ENCODE measurements at regions not wholly inside any gene's neighbourhood (a gene's known extent, or its start where the extent isn't known, plus 50 kb on each side); places are given as distances from the start of the nearest gene placed in this dataset.
"Not testable (repeated sequence)": the region's sequence is repeated elsewhere in the genome, so short reads cannot be mapped to it uniquely, and the experiment has no call there.

GRCh38 chr5:92665506-92665905 lies 915.5 kb downstream of the NR2F1-AS1 start:
- no peak for DNase-seq

DNA sequence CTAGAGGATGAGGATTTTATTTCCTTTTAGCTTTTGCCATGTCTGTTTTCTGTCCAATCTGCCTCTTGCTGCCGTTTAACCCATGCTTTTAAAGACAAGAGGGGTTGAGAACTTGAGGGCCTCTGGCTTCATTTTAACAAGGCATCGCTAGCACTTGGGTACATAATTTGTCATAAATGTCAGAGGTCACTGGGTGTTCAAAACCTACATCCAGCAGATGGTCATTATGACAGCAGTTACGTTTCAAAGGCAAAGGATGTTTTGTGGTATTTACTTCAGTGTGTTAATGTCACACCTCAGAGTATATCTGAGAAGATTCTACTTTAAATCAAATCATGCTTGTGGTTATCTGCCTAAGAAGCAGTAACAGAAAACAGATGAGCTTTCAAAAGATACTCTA lies 918.3 kb downstream of the NR2F1-AS1 start:
- no peak for DNase-seq

- no peak for DNase-seq
Measured at GRCh38 chr5:92659246-92659645, 921.8 kb downstream of the NR2F1-AS1 start.

DNA sequence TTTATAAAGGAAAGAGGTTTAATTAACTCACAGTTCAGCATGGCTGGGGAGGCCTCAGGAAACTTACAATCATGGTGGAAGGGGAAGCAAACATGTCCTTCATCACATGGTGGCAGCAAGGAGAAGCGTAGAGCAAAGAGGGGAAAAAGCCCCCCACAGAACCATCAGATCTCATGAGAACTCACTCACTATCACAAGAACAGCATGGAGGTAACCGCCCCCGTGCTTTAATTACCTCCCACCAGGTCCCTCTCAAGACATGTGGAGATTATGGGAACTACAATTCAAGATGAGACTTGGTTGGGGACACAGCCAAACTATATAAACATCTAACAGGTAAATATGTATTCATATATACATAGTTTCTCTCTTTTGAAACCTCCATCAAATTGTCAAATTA lies 926.4 kb downstream of the NR2F1-AS1 start:
- not testable (repeated sequence) for DNase-seq

- DNase-seq = no peak
Measured at GRCh38 chr5:92653730-92654461, 927.1 kb downstream of the NR2F1-AS1 start.

- no peak for DNase-seq
Measured at GRCh38 chr5:92652756-92653155, 928.3 kb downstream of the NR2F1-AS1 start.

DNA sequence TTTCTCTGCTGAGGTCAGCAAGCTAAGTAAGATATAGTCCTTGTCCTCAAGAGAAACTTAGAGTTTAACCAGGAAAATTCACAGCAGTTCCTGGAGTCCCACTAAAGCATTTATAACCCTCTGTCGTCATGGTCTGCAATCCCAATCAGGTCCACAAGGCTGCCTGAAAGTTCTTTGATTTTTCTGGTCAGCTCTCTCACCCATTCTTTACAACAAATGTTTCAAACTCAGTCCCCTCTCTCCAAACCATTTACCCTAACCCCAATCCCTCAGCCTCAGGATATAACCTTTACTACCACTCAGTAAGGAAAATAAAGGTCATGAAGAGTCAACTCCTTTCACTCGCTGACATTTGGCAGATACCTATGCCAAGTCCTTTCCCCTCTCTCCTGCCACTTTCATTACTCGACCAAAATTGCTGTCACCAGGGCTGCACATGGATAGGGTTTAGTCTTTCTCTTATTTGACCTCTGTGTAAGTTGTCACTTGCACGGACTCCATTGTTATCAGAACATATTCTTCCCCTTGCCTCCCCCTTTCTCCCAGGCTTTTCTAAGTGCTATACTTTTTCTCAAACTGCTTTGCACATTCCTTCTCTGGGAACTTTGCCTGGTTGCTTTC lies 936.6 kb downstream of the NR2F1-AS1 start:
- DNase-seq = no peak

DNA sequence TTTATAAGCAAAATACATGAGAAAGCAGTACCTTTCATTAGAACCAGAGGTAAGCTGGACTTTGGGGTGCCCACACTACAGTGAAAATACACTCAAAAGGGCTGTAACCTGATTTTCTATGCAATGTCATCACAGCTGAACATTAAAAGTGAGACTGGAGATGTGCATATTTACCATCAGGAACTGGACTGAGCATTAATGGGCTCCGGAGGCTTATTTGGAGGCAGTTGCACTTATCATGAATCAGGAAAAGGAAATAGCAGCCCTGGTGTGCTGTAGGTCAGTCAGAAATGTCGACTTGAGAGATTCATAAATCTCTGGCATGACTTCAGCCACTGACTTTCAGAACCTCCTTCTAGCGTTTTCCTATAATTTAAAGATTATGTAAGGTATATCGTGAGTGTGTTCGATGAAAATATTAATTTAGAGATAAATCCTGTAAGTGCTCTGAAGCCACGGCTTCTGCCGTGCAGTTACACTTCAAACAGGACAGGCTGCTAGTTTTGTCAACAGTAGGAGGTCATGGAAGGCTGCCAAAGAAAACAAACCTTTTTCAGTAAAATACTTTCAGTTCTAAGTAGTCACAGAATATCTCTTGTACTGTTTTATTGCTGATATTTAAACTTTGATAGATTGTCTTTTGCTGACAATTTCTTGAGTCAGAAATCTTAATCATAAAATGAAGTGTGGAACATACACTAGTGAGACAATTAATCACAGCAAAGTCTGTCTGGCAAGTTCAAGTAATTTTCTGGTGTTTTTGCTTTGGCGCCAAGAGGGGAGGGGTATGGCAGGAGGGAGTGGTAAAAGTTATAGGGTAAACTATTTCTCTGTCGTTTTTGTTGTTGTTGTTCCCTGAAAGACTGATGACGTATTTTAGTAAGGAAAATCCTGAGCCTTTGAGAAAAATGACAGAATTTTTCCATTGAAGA lies 939.7 kb downstream of the NR2F1-AS1 start:
- no peak for DNase-seq

- DNase-seq = no peak
Measured at GRCh38 chr5:92640340-92640739, 940.7 kb downstream of the NR2F1-AS1 start.

GRCh38 chr5:92637960-92638359 lies 943.1 kb downstream of the NR2F1-AS1 start:
- no peak for DNase-seq

DNA sequence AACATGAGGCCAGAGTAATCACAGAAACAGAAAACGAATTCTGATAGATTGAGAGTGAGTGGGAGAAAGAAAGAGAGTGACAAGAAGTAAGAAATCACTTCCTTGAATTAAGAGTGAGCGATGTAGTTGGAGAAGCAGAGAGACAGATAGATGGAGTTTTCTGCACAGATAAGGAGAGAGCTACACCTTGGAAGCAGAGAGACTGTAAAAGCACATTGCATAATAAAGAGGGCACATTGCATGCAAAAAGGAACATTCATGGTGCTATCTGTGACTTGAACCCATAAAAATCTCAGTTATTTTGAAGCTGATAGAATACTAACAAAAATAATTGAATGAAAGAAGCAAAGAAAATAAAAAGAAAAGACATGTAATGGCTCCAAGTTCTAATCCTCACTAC lies 943.8 kb downstream of the NR2F1-AS1 start:
- DNase-seq = no peak

GRCh38 chr5:92635001-92635461 lies 946.0 kb downstream of the NR2F1-AS1 start:
- DNase-seq = no peak

- DNase-seq = no peak
Measured at GRCh38 chr5:92633875-92634487, 947.0 kb downstream of the NR2F1-AS1 start.

GRCh38 chr5:92633176-92633575 lies 947.8 kb downstream of the NR2F1-AS1 start:
- DNase-seq = peak in 1 of 2 donors; percentile 32

GRCh38 chr5:92631237-92631701 lies 949.8 kb downstream of the NR2F1-AS1 start:
- not testable (repeated sequence) for DNase-seq

GRCh38 chr5:92629574-92629973 lies 951.4 kb downstream of the NR2F1-AS1 start:
- DNase-seq = no peak

DNA sequence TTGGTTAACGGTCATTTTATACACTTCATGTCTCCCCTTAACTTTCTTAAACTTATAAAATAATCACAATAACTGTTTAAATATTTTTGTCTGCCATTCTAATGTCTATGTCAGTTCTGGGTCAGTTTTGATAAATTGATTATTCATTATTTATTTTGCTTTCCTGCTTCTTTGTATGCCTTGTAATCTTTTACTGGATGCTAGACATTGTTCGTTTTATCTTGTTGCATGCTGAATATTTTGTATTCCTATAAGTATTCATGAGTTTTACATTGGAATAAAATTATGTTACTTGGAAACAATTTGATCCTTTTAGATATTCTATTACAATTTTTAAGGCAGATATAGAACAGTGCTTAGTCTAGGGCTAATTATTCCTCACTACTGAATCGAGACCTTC lies 952.0 kb downstream of the NR2F1-AS1 start:
- no peak for DNase-seq

GRCh38 chr5:92627186-92627585 lies 953.8 kb downstream of the NR2F1-AS1 start:
- no peak for DNase-seq

GRCh38 chr5:92616085-92616484 lies 964.9 kb downstream of the NR2F1-AS1 start:
- DNase-seq = no peak

DNA sequence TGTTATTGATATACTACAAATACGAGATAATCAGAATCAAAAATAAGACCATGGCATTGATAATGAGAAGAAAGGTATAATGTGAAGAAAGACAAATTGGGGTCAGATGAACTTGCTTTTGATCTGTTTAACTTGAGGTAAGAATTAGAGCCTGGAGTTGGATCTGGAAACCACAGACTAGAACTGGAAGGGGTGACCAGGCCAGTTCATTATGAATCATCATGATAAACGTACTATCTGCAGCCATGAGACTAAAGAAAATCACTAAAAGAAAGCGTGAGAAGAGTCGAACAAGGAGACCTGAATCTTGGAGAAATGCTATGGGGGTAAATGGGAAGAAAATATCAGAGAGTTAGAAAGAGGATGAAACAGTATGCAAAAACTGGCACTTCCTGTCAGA lies 967.5 kb downstream of the NR2F1-AS1 start:
- DNase-seq = no peak

GRCh38 chr5:92610435-92610834 lies 970.6 kb downstream of the NR2F1-AS1 start:
- DNase-seq = not testable (repeated sequence)

DNA sequence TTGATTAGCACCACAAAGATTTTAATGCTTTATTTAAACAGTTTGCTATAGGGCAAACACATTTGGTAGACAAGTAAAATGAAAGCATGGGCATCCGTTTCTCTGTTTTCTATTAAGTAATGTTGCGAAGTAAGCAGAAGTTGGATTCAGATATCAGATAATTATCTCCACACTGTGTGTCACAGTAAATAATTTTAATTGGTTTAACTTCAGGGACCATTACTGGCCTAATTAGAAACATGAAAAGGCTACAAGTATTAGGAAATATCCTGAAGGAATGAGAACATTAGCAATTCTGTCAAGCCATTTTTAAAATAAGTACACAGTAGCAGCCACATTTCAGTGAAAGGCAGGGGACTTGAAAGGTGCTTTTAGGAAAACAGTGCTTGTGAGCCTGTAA lies 975.4 kb downstream of the NR2F1-AS1 start:
- DNase-seq = no peak

Data from hippocampal formation (tissue), 2 donors.